GM04503 (cell line): ENCODE measurements at regions not wholly inside any gene's neighbourhood (a gene's known extent, or its start where the extent isn't known, plus 50 kb on each side); places are given as distances from the start of the nearest gene placed in this dataset.
A peak's percentile ranks its signal among the peaks of the same experiment; 100 is the strongest.
"Not testable (repeated sequence)": the region's sequence is repeated elsewhere in the genome, so short reads cannot be mapped to it uniquely, and the experiment has no call there.

Experiments used
- DNase-seq: peaks from one replicate; pipeline ENCODE4 v3.0.0-alpha.2; 2012; ENCODE audit warnings: low read depth

DNA sequence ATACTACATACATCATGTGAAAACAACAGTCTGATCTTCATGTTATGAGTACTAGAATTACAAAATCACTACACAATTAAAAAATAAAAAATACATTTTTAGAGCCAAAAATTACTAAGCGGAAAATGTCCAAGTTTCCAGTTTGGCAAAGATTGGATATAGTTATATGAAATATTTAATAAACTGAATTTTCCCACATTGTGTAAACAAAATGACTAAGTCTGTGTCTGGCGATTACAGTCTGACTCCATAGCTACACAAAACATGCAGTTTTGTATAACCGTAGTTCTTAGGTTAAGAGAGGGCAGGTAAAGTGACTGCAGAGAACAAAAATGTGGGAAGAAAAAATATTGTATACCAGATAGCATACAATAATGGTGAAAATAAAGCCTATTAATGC is 59.2 kb upstream of the TMEM47 start:
- no peak for DNase-seq

DNA sequence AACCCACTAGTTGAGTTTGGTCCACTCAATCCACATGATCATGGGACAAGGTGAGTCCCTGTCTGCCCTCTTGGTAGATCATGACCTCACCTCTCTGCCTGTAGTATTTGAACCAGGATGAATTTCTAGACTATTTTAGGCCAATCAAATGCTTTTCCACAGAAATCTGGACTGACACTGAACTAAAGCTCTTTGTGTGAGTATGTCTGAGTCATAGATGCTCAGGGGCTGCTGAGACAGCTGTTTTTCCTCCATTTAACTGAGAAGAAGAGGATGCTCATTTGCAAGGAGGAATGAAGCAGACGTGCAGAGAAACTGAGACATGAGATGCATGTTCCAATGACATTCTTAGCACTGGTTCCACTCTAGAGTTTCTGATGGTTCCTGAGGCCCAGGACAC is 77.3 kb upstream of the TMEM47 start:
- DNase-seq = no peak

DNA sequence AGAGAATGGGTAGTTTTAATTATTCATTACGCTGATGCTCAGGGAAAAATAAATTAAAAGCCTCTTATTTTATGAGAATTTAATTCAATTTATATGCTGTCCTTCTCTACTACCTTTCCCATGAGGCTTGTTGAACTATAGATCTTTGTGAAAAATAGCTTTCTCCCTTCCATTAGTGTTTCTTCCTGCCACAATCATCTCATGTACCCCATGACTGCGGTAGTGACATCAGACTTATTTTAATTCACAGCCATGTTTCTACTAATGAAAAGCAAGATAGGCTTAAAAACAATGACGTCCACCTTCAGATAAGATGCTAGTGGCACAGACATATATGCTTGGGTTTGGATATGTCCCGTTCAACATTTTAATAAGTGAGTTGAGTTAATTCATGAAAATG is 87.4 kb upstream of the TMEM47 start:
- no peak for DNase-seq

DNA sequence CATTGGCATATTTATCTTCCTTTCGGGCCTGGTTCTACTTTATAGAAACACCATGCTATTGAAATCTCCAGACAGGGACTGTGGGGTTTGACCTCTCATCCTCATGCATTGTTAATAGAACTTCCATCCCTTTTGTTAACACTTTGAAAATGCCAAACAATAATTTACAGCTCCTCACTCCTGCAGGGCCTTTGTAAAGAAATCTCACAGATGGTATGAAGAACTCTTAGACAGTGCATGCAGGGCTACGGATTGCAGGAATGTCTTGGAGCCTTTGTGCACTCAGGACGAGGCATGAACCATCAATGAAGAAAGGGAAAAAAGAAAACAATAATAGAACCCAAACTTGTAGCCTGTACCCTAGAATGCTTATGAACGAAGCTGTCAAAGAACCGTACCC is 92.8 kb upstream of the TMEM47 start:
- no peak for DNase-seq

DNA sequence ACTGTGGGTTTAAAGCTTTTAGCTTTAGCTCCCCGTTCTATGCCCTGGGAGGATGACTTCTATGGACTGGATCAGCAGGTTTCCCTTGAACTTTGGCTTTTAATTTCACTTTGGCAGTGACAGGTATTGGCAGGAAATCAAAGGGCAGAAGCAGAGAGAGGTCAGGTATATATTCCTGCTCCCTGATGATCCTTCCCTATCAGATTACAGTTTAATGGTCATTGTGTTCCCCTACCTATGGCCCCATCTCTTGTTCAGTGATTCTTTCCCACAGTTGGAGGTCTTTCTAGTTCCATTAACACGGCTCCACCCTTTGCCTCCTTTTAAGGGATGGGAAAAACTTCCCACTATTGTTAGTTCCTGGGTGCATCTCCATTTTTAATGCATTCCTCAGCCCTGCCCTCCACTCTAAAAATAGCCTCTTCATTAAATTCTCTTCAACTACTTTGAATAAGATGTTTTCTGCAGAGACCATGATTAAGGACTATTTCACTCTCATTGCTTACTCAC is 107.8 kb upstream of the TMEM47 start:
- no peak for DNase-seq

GRCh38 chrX:34768290-34768689 is 111.2 kb upstream of the TMEM47 start:
- no peak for DNase-seq

DNA sequence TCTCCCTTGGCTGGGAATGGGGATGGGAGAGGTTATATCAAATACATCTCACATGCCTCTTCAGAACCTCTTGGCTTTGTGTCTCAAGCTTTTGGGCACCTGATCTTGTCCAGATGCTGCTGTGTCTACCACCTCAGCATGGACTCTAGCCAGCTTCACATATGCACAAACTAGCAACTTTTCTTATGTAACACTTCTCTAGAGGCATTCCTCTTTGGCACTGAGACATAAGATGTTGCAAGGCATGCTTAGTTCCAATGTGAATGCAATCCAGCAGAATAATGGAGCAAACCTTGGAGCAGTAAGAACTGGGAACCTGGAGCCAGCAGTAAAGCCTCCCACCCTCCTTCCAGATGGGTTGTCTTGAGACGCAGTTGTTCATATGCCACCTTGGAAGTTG is 113.4 kb upstream of the TMEM47 start:
- no peak for DNase-seq

DNA sequence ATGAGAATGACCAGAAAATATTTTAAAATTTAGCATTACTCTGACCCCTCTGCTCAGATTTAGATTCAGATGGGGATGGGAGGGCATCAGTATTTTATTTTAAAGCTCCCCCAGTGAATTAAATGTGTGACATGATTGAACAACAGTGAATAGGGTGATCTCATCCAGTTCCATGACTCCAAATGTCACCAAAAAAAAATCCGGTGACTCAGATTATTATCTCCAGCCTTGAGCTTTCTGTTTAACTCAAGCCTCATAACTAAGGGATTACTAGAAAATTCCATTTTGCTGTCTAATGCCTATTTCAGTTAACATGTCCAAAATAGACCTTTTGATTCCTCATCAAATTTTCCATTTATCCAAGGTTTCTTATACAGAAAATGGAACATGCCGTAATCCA is 121.8 kb upstream of the TMEM47 start:
- DNase-seq = peak; percentile 71

- DNase-seq = peak; percentile 23
Observed at GRCh38 chrX:34790026-34790425, 132.9 kb upstream of the TMEM47 start.

GRCh38 chrX:34805951-34806350 is 136.6 kb upstream of the FAM47B start:
- no peak for DNase-seq

- DNase-seq = no peak
Observed at GRCh38 chrX:34809096-34809495, 133.5 kb upstream of the FAM47B start.

- no peak for DNase-seq
Observed at GRCh38 chrX:34810364-34810763, 132.2 kb upstream of the FAM47B start.

DNA sequence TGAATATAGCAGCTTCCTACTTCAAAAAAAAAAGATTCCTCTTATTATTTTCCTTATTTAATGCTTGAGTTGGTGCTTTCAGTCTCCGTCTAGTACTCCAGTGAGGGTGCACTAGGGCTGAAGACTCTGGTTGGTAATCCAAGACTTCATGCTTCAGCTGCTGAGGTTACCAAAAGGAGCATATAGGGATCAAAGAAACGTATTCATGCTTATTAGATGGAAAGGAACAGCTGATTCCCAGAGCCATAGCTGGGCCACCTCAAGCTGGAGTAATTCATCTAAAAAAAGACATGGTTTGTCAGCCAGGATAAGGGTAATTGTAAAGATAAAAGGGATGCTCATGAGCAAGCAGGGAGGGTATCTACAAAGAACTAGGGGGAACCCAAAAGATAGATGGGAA is 131.7 kb upstream of the FAM47B start:
- DNase-seq = no peak

DNA sequence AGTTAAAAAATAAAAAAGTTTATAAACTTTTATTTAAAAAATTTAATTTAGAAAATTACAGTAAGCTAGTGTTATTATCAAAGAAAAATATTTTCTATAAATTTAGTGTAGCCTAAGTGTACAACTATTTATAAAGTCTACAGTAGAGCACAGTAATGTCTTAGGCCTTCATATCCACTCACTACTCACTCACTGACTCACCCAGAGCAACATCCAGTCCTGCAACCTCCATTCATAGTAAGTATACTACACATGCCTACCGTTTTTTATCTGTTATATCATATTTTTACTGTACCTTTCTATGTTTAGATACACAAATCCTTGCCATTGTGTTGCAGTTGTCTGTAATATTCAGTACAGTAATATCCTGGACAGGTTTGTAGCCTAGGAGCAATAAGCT is 129.0 kb upstream of the FAM47B start:
- no peak for DNase-seq

- DNase-seq = no peak
Observed at GRCh38 chrX:34826964-34827363, 115.6 kb upstream of the FAM47B start.

DNA sequence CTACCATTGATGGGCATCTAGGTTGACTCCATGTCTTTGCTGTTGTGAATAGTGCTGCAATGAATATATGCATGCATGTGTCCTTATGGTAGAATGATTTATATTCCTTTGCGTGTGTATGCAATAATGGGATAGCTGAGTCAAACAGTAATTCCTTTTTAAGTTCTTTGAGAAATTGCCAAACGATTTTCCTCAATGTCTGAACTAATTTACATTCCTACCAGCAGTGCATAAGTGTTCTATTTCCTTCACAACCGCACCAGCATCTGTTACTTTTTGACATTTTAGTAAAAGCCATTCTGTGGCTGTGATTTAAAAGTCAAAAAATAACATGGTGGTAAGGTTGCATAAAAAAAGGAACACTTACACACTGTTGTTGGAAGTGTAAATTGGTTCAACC is 103.1 kb upstream of the FAM47B start:
- no peak for DNase-seq

DNA sequence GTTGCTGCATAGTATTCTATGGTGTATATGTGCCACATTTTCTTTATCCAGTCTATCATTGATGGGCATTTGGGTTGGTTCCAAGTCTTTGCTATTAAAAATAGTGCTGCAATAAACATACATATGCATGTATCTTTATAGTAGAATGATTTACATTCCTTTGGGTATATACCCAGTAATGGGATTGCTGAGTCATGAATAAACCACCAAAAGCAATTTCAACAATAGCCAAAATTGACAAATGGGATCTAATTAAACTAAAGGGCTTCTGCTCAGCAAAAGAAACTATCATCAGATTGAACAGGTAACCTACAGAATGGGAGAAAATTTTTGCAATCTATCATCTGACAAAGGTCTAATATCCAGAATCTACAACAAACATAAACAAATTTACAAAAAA is 101.4 kb upstream of the FAM47B start:
- DNase-seq = not testable (repeated sequence)

- DNase-seq = no peak
Observed at GRCh38 chrX:34848281-34848680, 94.3 kb upstream of the FAM47B start.

GRCh38 chrX:34849371-34849770 is 93.2 kb upstream of the FAM47B start:
- peak; percentile 60 for DNase-seq

DNA sequence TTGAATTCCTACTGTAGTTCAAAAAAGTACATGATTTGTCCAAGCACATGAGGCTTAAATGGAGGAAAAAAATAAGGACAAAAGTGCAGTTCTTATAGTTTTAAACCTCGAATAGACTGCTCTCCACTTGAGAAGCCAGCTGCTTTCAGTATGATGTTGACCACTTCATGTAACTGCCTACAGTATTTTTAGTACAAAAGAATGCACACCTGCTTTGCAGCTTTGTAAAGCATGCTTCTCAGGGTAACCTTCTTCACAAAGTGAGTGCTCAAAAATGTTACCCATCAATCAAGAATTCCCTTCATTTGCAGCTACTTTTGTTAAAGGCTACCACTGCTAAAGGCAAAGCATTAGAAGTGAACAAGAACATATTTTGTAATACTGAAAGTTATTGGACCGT is 83.4 kb upstream of the FAM47B start:
- DNase-seq = no peak

DNA sequence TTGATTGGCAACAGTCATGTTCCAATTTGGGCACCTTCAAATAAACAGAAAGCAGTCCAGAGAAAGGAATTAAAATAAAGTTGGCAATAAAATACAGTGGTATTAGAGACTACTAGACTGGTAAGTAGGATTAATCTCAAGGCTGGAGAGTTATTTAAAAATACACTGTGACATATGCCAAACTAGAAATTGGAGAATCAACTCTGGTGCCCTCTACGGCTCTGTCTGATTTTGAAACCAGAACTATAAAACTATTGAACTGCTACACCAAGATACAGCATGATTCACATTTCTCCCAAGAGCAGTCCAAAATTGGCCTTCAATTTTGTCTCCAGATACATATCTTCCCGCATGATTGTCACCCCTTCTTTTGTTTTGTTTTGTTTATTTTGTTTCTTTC is 78.7 kb upstream of the FAM47B start:
- DNase-seq = no peak

- DNase-seq = no peak
Observed at GRCh38 chrX:34866646-34867045, 76.0 kb upstream of the FAM47B start.

- DNase-seq = no peak
Observed at GRCh38 chrX:34868633-34869032, 74.0 kb upstream of the FAM47B start.

DNA sequence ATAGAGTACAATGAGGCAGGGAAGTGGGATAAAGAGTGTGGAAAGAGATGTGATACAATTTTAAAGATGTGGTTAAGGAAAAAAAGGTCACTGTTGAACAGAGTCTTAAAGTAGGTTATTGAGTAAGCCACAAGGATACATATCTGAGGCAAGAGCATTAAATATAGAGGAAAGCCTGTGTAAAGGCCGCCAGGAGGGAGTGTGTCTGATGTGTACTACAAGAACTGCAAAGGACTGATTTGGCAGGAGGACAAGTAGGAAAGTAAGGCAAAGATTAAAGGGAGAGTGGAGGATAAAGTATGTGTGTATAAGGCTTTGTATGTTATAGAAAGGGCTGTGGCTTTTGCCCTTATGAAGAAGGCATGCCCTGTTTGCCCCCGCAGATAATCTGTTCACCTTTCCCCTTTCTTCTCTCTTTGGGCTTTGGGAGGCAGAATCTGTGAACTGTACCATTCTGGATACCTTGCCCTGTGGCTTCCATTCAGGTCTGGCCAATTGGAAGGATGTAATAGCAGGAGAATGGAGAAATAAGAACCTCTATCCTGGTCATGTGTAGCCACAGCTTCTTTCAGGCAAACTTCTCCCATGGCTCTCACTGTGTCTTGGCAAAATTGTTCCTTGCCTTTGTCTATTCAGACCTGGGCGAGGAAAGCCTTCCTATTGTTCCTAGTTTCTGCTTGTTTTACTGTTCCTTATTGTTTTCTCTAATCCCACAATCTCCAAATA is 68.9 kb upstream of the FAM47B start:
- no peak for DNase-seq
